SKM-1 treated with dmso at 0.1 percent for 144 hours (cell line): ENCODE measurements at regions not wholly inside any gene's neighbourhood (a gene's known extent, or its start where the extent isn't known, plus 50 kb on each side); places are given as distances from the start of the nearest gene placed in this dataset.
"Not testable (repeated sequence)": the region's sequence is repeated elsewhere in the genome, so short reads cannot be mapped to it uniquely, and the experiment has no call there.

ENCODE experiments used
- DNase-seq: peaks from one replicate; lab custom pipeline; 2025; ENCODE audit not compliant: unreplicated experiment; lab: John Stamatoyannopoulos, UW

DNA sequence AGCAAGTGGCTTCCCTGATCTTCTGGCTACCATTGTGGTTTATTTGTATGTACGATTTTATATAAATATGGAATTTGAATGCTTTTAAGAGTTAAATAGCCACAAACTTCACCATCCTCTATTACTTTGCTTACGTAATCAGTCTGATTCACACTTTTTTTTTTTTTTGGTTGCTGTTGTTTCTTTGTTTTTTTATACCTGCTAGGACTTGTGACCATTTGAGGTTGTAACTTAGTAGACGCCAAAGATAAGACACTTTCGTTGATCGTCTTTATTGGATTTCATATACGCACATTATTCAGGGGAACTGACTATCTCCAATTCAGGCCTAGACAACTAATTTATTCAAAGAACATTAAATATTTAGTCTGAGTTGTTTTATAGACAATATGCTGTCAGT lies 559.0 kb downstream of the CBLN4 start:
- DNase-seq: no peak

GRCh38 chr20:55439070-55439469 lies 566.2 kb downstream of the CBLN4 start:
- no peak for DNase-seq

GRCh38 chr20:55437798-55438415 lies 567.4 kb downstream of the CBLN4 start:
- DNase-seq: no peak

- DNase-seq: no peak
Observed at GRCh38 chr20:55424968-55425367, 580.4 kb downstream of the CBLN4 start.

DNA sequence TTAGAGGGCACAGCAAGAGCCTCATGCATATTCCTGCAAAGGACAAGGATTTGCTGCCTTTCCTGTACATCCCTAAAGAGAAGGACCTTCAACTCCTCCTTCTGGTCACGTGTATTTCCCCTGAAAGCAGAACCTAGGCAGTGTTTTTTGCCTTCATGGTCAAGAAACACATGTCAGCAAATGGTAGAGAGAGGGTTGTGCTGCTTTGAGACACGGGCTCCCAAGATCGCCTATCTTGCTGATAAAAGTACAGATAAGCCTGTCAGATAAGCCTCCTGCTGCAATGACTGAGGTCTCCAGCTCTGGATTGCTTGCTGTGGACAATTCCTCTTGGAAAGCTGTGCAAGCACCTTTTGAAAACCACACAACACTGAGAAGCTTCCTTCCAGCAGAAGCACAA lies 580.8 kb downstream of the CBLN4 start:
- DNase-seq: no peak

- DNase-seq: no peak
Observed at GRCh38 chr20:55417836-55418235, 587.5 kb downstream of the CBLN4 start.

- DNase-seq: no peak
Observed at GRCh38 chr20:55415567-55416142, 589.7 kb downstream of the CBLN4 start.

DNA sequence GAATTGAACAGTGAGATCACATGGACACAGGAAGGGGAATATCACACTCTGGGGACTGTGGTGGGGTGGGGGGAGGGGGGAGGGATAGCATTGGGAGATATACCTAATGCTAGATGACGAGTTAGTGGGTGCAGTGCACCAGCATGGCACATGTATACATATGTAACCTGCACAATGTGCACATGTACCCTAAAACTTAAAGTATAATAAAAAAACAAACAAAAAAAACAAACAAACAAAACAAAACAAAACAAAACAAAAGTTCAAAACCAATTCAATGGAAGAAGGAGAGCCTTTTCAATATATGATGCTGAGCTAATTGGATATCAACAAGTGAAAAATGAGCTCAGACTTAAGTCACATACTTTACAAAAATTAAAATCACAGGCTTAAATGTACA lies 592.8 kb downstream of the CBLN4 start:
- not testable (repeated sequence) for DNase-seq

- no peak for DNase-seq
Observed at GRCh38 chr20:55406891-55407290, 598.4 kb downstream of the CBLN4 start.

DNA sequence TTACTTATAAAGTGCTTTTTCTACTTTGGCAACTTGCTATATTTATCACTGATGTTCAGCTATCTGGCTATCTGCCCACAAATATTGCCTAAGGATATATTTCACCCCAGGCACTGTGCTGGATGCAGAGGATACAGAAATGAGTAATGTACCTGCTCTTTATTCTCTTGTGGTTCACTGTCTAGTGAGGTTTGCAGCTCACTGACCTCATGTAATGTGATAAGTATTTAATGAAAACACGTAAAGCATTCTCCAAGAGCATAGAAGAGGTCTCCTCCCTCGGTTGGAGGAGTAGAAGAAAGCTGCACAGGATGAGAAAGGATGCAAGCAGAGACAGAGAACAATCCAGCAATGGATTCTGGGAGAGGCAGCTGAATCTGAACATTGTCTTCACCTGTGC lies 610.7 kb downstream of the CBLN4 start:
- no peak for DNase-seq

GRCh38 chr20:55390791-55391190 lies 614.5 kb downstream of the CBLN4 start:
- no peak for DNase-seq

DNA sequence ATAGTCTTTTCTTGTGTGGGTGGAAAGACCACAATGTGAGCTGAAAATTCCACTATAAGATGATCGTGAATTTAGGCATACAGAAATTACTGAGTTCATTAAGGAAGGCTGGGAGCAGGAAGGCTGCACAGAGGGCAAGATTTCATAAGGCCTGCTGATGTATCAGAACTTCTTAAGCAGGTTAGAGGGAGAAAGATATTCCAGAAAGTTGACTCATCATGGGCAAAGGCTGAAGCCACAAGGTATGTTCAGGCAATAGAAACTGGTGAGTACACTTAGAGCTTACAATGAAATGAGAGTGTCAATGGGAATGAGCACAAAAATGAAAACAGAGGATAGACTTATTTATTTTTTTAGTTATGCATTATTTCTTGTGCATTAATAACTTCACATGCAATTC lies 618.6 kb downstream of the CBLN4 start:
- DNase-seq: no peak

DNA sequence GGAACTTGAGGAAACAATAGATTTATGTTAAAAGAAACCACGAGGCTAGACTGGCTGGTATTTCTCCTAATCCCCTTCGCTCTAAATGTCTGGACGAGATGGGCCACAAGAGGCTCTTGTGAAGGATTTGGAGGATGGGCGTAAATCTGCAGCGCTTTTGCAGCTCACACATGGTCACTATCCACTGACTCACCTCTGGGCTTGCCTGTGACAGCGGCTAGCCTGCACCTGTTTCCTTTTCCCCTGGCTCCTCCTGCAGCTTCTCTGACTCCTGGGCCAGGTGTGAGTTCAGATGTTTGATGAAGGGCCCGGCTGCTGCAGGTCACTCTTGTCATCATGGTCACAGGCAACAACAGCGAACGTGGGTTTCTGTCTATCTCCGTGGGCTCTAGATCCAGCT lies 629.4 kb downstream of the CBLN4 start:
- DNase-seq: no peak

- no peak for DNase-seq
Observed at GRCh38 chr20:55365745-55366144, 639.6 kb downstream of the CBLN4 start.

GRCh38 chr20:55360895-55361294 lies 644.4 kb downstream of the CBLN4 start:
- no peak for DNase-seq

- DNase-seq: no peak
Observed at GRCh38 chr20:55354720-55355119, 650.6 kb downstream of the CBLN4 start.

- DNase-seq: no peak
Observed at GRCh38 chr20:55353206-55353605, 652.1 kb downstream of the CBLN4 start.

DNA sequence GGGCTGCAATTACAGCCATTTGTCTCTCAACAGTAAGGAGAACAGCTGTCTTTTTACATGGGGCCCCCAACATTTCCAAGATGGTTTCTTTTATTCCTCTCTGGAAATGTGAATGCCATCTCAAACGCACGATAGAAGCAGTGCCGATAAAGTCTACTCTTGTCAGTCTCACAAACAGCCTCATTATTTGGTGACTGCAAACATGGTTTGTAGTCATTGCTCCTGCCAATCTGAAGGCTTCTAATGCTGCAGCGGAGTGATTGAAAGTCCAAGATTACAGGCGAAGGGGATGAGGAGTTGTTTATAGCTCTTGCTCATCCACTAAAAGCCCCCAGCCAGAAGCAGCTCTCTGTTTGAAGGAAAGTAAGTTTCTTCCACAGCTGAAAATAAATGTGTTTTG lies 657.1 kb downstream of the CBLN4 start:
- no peak for DNase-seq

- DNase-seq: no peak
Observed at GRCh38 chr20:55342822-55343221, 662.5 kb downstream of the CBLN4 start.

GRCh38 chr20:55333798-55334197 lies 671.5 kb downstream of the CBLN4 start:
- DNase-seq: no peak

DNA sequence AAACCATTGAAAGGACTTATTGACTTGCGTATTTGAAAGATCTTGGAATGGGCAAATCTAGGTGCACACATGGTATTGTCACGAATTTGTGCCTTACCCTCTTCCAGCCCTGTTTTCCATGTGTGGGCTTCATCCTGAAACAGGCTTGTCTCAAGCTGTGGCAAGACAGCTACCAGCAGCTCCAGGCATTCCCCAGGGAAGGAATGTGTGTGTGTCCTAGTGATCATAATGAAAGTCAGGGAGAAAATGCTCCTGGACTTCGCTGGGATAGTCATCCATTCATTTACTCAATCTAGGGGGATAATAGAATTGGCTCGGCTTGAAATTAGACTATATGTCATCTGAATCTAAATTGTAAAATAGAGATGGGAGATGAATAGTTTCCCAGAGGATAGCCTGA lies 676.2 kb downstream of the CBLN4 start:
- DNase-seq: no peak

GRCh38 chr20:55322745-55323144 lies 682.6 kb downstream of the CBLN4 start:
- DNase-seq: no peak

GRCh38 chr20:55316753-55317152 lies 688.6 kb downstream of the CBLN4 start:
- DNase-seq: no peak
